CD14-positive monocyte (primary cell): ENCODE measurements at regions not wholly inside any gene's neighbourhood (a gene's known extent, or its start where the extent isn't known, plus 50 kb on each side); places are given as distances from the start of the nearest gene placed in this dataset.
A peak's percentile ranks its signal among the peaks of the same experiment; 100 is the strongest.

Experiments used
- DNase-seq, 3 donors: peaks; one replicate each; pipeline ENCODE4 v3.0.0-alpha.2; 2011 to 2022
- H2AFZ ChIP-seq: 2 replicates; pipeline ENCODE4 v1.6.0; 2012; ENCODE audit warnings: mild to moderate bottlenecking, low read depth, low read length, inconsistent platforms; ENCODE audit not compliant: insufficient read depth, poor library complexity, severe bottlenecking
- H3K27ac ChIP-seq, 2 donors: 1 replicate in 1 of 2; 2 replicates in 1 of 2; pipeline ENCODE4 v1.5.1; 2012 to 2013; ENCODE audit warnings: low read length in 2 of 2, control low read depth in 1 of 2, inconsistent platforms in 1 of 2, low read depth in 1 of 2, mild to moderate bottlenecking in 1 of 2
- H3K27me3 ChIP-seq, 2 donors: one replicate each; pipeline versions ENCODE4 v1.6.0 to v1.6.1; 2011 to 2013; ENCODE audit warnings: low read length in 2 of 2; ENCODE audit not compliant: control insufficient read depth in 2 of 2, insufficient read depth in 2 of 2
- H3K36me3 ChIP-seq, 2 donors: replicated peaks in 1 of 2; 1 replicate in 1 of 2; 2 replicates in 1 of 2; pipeline versions ENCODE4 v1.5.1 to v1.6.1; 2012 to 2013; ENCODE audit warnings: low read length in 2 of 2, control low read depth in 1 of 2, inconsistent platforms in 1 of 2, mild to moderate bottlenecking in 1 of 2; ENCODE audit not compliant: insufficient read depth in 2 of 2, control insufficient read depth in 1 of 2
- H3K4me1 ChIP-seq, 2 donors: 1 replicate in 1 of 2; 2 replicates in 1 of 2; pipeline versions ENCODE4 v1.5.1 to v1.6.1; 2012 to 2013; ENCODE audit warnings: low read length in 2 of 2, control low read depth in 1 of 2, inconsistent platforms in 1 of 2, mild to moderate bottlenecking in 1 of 2, moderate library complexity in 1 of 2; ENCODE audit not compliant: insufficient read depth in 2 of 2, control insufficient read depth in 1 of 2
- H3K4me2 ChIP-seq: replicated peaks from 2 replicates; pipeline ENCODE3; 2012; ENCODE audit warnings: low read length, moderate library complexity, mild to moderate bottlenecking; ENCODE audit not compliant: poor library complexity, severe bottlenecking; ENCODE audit errors: extremely low read depth
- H3K4me3 ChIP-seq, 3 experiments: fragments of 200-600 bp in 1 of 3; sonication (generic) in 1 of 3; replicated peaks in 1 of 3; 1 replicate in 2 of 3; 2 replicates in 1 of 3; pipeline ENCODE4 v1.5.1; 2011 to 2013; ENCODE audit warnings: low read length in 3 of 3, mild to moderate bottlenecking in 3 of 3, control low read depth in 2 of 3, low read depth in 2 of 3, inconsistent platforms in 1 of 3, moderate library complexity in 1 of 3
- H3K79me2 ChIP-seq: 2 replicates; pipeline ENCODE4 v1.6.0; 2012; ENCODE audit warnings: mild to moderate bottlenecking, control low read depth, inconsistent platforms, low read length, moderate library complexity; ENCODE audit not compliant: insufficient read depth
- H3K9ac ChIP-seq: 2 replicates; pipeline ENCODE4 v1.6.0; 2017; ENCODE audit warnings: low read length, mild to moderate bottlenecking; ENCODE audit not compliant: insufficient read depth, poor library complexity, severe bottlenecking
- H3K9me3 ChIP-seq, 2 donors: replicated peaks in 1 of 2; 1 replicate in 1 of 2; 2 replicates in 1 of 2; pipeline versions ENCODE4 v1.5.1 to v1.6.1; 2012 to 2013; ENCODE audit warnings: low read length in 2 of 2, control low read depth in 1 of 2; ENCODE audit not compliant: control insufficient read depth in 1 of 2, insufficient read depth in 1 of 2
- H4K20me1 ChIP-seq: 2 replicates; pipeline ENCODE4 v1.6.0; 2012; ENCODE audit warnings: mild to moderate bottlenecking, low read length, control low read depth, moderate library complexity; ENCODE audit not compliant: insufficient read depth
- H3K27ac Mint-ChIP-seq, 7 donors: one replicate each; pipeline ENCODE4 v1.8.0; 2020; ENCODE audit warnings: mild to moderate bottlenecking in 7 of 7, mixed read lengths in 7 of 7, moderate library complexity in 6 of 7, inconsistent platforms in 2 of 7
- H3K27me3 Mint-ChIP-seq, 3 donors: one replicate each; pipeline ENCODE4 v1.8.0; 2021 to 2022; ENCODE audit warnings: low read depth in 3 of 3, mild to moderate bottlenecking in 3 of 3, mixed read lengths in 3 of 3, moderate library complexity in 3 of 3, inconsistent platforms in 1 of 3
- H3K36me3 Mint-ChIP-seq, 2 donors: one replicate each; pipeline ENCODE4 v1.8.0; 2020; ENCODE audit warnings: mixed read lengths in 2 of 2, inconsistent platforms in 1 of 2, mild to moderate bottlenecking in 1 of 2
- H3K4me1 Mint-ChIP-seq: one replicate; pipeline ENCODE4 v1.8.0; 2020; ENCODE audit warnings: mild to moderate bottlenecking, mixed read lengths
- H3K4me3 Mint-ChIP-seq, 2 donors: one replicate each; pipeline ENCODE4 v1.8.0; 2020; ENCODE audit warnings: mild to moderate bottlenecking in 2 of 2, mixed read lengths in 2 of 2, moderate library complexity in 1 of 2
- H3K9me3 Mint-ChIP-seq, 7 donors: one replicate each; pipeline ENCODE4 v1.8.0; 2020 to 2022; ENCODE audit warnings: mixed read lengths in 7 of 7, mild to moderate bottlenecking in 6 of 7, moderate library complexity in 6 of 7, inconsistent platforms in 2 of 7
- CTCF ChIP-seq: fragments of 200-600 bp; IDR thresholded peaks from one replicate; pipeline ENCODE4 v1.8.0; 2022; ENCODE audit warnings: antibody characterized with exemption, mild to moderate bottlenecking
- WGBS: methylation state at CpG from one replicate; pipeline ENCODE4 v1.1.5; 2013; ENCODE audit warnings: missing lambda C conversion rate; ENCODE audit not compliant: insufficient coverage; 5-methylcytosine and 5-hydroxymethylcytosine counted together
- intact Hi-C, 2 donors: fragments of 100-400 bp; cut with micrococcal nuclease; formaldehyde crosslinking; loops; one replicate each; pipeline versions ENCODE4 v1.15.0 to v1.15.1; 2023

DNA sequence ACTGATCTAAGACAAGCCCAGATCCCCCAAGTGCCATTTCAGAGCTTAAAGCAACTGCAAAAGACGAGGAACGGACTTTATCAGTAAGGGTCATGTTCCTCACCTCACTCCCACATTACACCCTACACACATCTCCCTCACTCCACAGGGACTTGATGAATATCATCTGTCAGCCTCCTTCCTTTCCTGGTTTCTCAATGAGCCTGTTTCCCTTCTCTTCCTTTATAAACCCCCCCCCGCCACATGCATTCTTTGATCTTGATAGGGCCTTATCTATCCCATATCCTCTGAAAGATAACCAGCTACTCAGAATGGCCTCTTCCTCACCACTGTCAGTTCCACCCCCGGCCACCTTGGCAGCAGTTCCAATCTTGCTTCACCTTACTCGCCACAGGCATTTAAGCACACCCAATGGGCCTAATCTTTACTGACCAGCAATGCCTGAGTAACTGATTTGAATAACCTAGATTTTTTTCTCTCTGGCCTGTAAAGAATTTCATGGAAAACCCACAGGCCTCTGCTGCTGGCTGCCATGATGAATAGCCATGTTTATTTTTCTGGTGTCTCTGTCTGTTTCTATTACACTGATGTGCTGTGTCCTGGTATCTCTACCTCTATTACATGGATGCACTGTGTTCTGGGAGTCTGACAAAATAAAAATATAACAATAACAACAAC lies 138.7 kb downstream of the PHLDA1 start:
- Mint-ChIP-seq H3K9me3 (peaks cover 0 to 2% (median 0%) of the 10 kb centered on the region in 7 donors), H3K27ac (peak overlapping the region in 1 of 7 donors; percentile 41)
- WGBS = 74% methylated on average over 5 of the region's 5 CpGs

DNA sequence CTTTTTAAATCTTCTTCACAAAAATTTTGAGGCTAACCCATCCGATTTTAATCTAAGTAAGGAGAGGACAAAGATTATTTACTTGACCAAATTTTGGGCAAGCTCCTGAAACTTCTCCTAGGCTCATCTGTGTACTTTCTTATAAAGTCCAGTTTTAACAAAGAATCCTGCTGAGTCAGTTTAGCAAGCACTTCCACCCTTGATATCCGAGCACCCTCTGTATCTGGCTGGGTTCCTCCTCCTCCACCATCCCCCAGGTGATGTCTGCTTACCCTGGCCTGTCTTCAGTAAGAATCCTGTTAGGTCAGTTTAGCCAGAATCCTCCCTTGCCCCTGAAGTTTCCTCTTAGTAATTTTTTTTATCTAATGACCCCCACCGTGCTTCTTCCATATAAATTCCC lies 140.5 kb downstream of the PHLDA1 start:
- H2AFZ ChIP-seq = no peak overlapping the region
- H3K27me3 Mint-ChIP-seq = peaks cover 8 to 16% (median 11%) of the 10 kb centered on the region in 3 donors
- H3K27ac Mint-ChIP-seq = no peak overlapping the region
- no peak overlapping the region for H3K4me3 ChIP-seq
- H3K9me3 Mint-ChIP-seq = peaks cover 0 to 2% (median 0%) of the 10 kb centered on the region in 7 donors
- H3K4me1 ChIP-seq = no peaks in the 10 kb centered on the region
- no peak overlapping the region for H3K4me3 Mint-ChIP-seq
- H3K79me2 ChIP-seq = no peaks in the 10 kb centered on the region
- no peak overlapping the region for H3K27ac ChIP-seq
- H3K9me3 ChIP-seq = no peaks in the 10 kb centered on the region
- no peaks in the 10 kb centered on the region for H3K36me3 ChIP-seq
- no peak overlapping the region for H3K9ac ChIP-seq
- no peak overlapping the region for H3K4me2 ChIP-seq
- DNase-seq = no peak
- intact Hi-C loops = no loop called here
- H4K20me1 ChIP-seq = no peaks in the 10 kb centered on the region
- TF ChIP-seq CTCF = no peak
- 100% methylated on average over 2 of the region's 3 CpGs for WGBS
- H3K36me3 Mint-ChIP-seq = no peaks in the 10 kb centered on the region
- H3K4me1 Mint-ChIP-seq = no peaks in the 10 kb centered on the region
- peaks cover 0 to 2% of the 10 kb centered on the region in 2 donors for H3K27me3 ChIP-seq

More for the DNA sequence above, 138.7 kb downstream of the PHLDA1 start:
- no peaks in the 10 kb centered on the region for H3K79me2 ChIP-seq
- H3K27ac ChIP-seq = no peak overlapping the region
- no peaks in the 10 kb centered on the region for H3K9me3 ChIP-seq
- TF ChIP-seq CTCF = no peak
- no peak overlapping the region for H2AFZ ChIP-seq
- no peak overlapping the region for H3K4me3 ChIP-seq
- H4K20me1 ChIP-seq = no peaks in the 10 kb centered on the region
- H3K4me1 ChIP-seq = no peaks in the 10 kb centered on the region
- no peaks in the 10 kb centered on the region for H3K36me3 ChIP-seq
- H3K4me1 Mint-ChIP-seq = no peaks in the 10 kb centered on the region
- no peak overlapping the region for H3K4me2 ChIP-seq
- DNase-seq = no peak
- peaks cover 0 to 2% of the 10 kb centered on the region in 2 donors for H3K27me3 ChIP-seq
- intact Hi-C loops = no loop called here
- H3K27me3 Mint-ChIP-seq = peaks cover 8 to 13% (median 9%) of the 10 kb centered on the region in 3 donors
- no peak overlapping the region for H3K4me3 Mint-ChIP-seq
- H3K36me3 Mint-ChIP-seq = no peaks in the 10 kb centered on the region
- H3K9ac ChIP-seq = no peak overlapping the region
